ENCODE measurements at regions not wholly inside any gene's neighbourhood (a gene's known extent, or its start where the extent isn't known, plus 50 kb on each side); places are given as distances from the start of the nearest gene placed in this dataset.

GRCh38 chr15:35973029-35973428 is 427.1 kb upstream of the DPH6 start:
- TF ChIP-seq CTCF (IDR thresholded peaks at IDR 0.05; ENCODE audit: insufficient read depth, low read depth, low read length) = no peak
- TF ChIP-seq EZH2 (IDR thresholded peaks at IDR 0.05; ENCODE audit: insufficient read depth, low read length) = no peak

Measured in astrocyte (in vitro differentiated cells and primary cell).